HepG2 (cell line): ENCODE measurements at regions not wholly inside any gene's neighbourhood (a gene's known extent, or its start where the extent isn't known, plus 50 kb on each side); places are given as distances from the start of the nearest gene placed in this dataset.

ENCODE experiments used
- ATAC-seq: fragments of 200-7000 bp; cut with Tn5 transposase; 3 replicates; pipeline ENCODE4 v1.9.1; 2020; ENCODE audit warnings: mild to moderate bottlenecking, moderate library complexity
- BruUV-seq: library from RNA; stranded (reverse); fragments of 400-500 nt; replicated peaks from 2 replicates; lab custom pipeline; 2021; lab: Mats Ljungman, UMichigan
- CTCF ChIA-PET: fragments of 300-600 bp; formaldehyde crosslinking; extraction: SDS; loops from one replicate; lab custom pipeline; 2021; ENCODE audit warnings: low total read pairs, inconsistent platforms, low intra/inter-chr PET ratio; lab: Yijun Ruan, JAX
- POLR2A ChIA-PET: fragments of 350-600 bp; sonication (Branson Sonifier 250); formaldehyde crosslinking; loops from one replicate; lab custom pipeline; 2020; ENCODE audit warnings: antibody characterized with exemption, inconsistent platforms; lab: Yijun Ruan, JAX
- DNase-seq: peaks from one replicate; pipeline ENCODE4 v3.0.0-alpha.2; 2015; ENCODE audit warnings: low spot score
- FAIRE-seq: peaks from 3 replicates; lab custom pipeline; 2011; peaks lifted over from hg19 to GRCh38; lab: Jason Lieb, UNC
- H2AFZ ChIP-seq: one replicate; pipeline ENCODE4 v1.6.1; 2011; ENCODE audit warnings: low read length, inconsistent platforms
- H3K27ac ChIP-seq: fragments of 300-600 bp; 3 replicates; pipeline ENCODE4 v1.8.0; 2011; ENCODE audit warnings: mixed run types, mild to moderate bottlenecking, mixed read lengths, low read length, inconsistent platforms; ENCODE audit not compliant: insufficient read depth; ENCODE audit errors: extremely low read length
- H3K27me3 ChIP-seq, 2 experiments: fragments of 200-600 bp in 1 of 2; 2 replicates in 1 of 2; 3 replicates in 1 of 2; pipeline versions ENCODE4 v1.6.0 to v1.8.0; 2011; ENCODE audit warnings: low read length in 2 of 2, mild to moderate bottlenecking in 2 of 2, moderate library complexity in 2 of 2, inconsistent platforms in 1 of 2; ENCODE audit not compliant: insufficient read depth in 2 of 2, control insufficient read depth in 1 of 2
- H3K36me3 ChIP-seq, 2 experiments: fragments of 200-600 bp in 1 of 2; replicated peaks in 1 of 2; 2 replicates in 1 of 2; 3 replicates in 1 of 2; pipeline versions ENCODE4 v1.5.1 to v1.8.0; 2011; ENCODE audit warnings: low read length in 2 of 2, inconsistent platforms in 1 of 2; ENCODE audit not compliant: insufficient read depth in 2 of 2, control insufficient read depth in 1 of 2
- H3K4me1 ChIP-seq: 2 replicates; pipeline ENCODE4 v1.5.1; 2012; ENCODE audit warnings: low read length, inconsistent platforms; ENCODE audit not compliant: insufficient read depth
- H3K4me2 ChIP-seq: 2 replicates; pipeline ENCODE4 v1.6.0; 2011; ENCODE audit warnings: low read depth, low read length, inconsistent platforms
- H3K4me3 ChIP-seq, 3 experiments: fragments of 200-600 bp in 1 of 3; sonication (generic), shearing (Covaris generic) in 1 of 3; replicated peaks in 1 of 3; 2 replicates each; pipeline ENCODE4 v1.5.1; 2011 to 2016; ENCODE audit warnings: low read length in 3 of 3, inconsistent platforms in 2 of 3, low read depth in 2 of 3, mild to moderate bottlenecking in 2 of 3, control low read depth in 1 of 3, mixed read lengths in 1 of 3; ENCODE audit not compliant: insufficient read depth in 1 of 3
- H3K79me2 ChIP-seq: one replicate; pipeline ENCODE4 v1.6.1; 2011; ENCODE audit warnings: low read length, inconsistent platforms; ENCODE audit not compliant: insufficient read depth
- H3K9ac ChIP-seq: 2 replicates; pipeline ENCODE4 v1.6.0; 2011; ENCODE audit warnings: mild to moderate bottlenecking, low read depth, low read length, inconsistent platforms; ENCODE audit not compliant: insufficient read depth
- H3K9me3 ChIP-seq: 2 replicates; pipeline ENCODE4 v1.5.1; 2012; ENCODE audit warnings: mild to moderate bottlenecking, low read length
- H4K20me1 ChIP-seq: 2 replicates; pipeline ENCODE4 v1.6.0; 2011; ENCODE audit warnings: inconsistent platforms, mild to moderate bottlenecking, low read length, moderate library complexity; ENCODE audit not compliant: insufficient read depth
- CHD4 ChIP-seq: fragments of 200-600 bp; sonication (generic); IDR thresholded peaks from 2 replicates; pipeline ENCODE4 v1.7.0; 2017; ENCODE audit warnings: mild to moderate bottlenecking, low read length, borderline replicate concordance
- GLI4 ChIP-seq: sonication (generic); formaldehyde crosslinking; IDR thresholded peaks from 2 replicates; pipeline ENCODE4 v1.5.1; 2020; ENCODE audit warnings: missing genetic modification reagents, mild to moderate bottlenecking, moderate library complexity, borderline replicate concordance
- HMG20B ChIP-seq: conservative IDR thresholded peaks from 2 replicates; pipeline ENCODE4 v1.6.1; 2016; ENCODE audit warnings: missing genetic modification reagents, missing compliant biosample characterization
- HNF4G ChIP-seq, 2 experiments: sonication (generic) in 1 of 2; formaldehyde crosslinking in 1 of 2; IDR thresholded peaks; 2 replicates each; pipeline versions ENCODE4 v1.4.0 to v1.6.1; 2011 to 2020; ENCODE audit warnings: borderline replicate concordance in 2 of 2, low read depth in 2 of 2, mild to moderate bottlenecking in 2 of 2, low read length in 1 of 2, missing genetic modification reagents in 1 of 2, moderate library complexity in 1 of 2
- REST ChIP-seq, 2 experiments: IDR thresholded peaks; 2 replicates each; pipeline ENCODE4 v1.6.1; 2011 to 2012; ENCODE audit warnings: low read length in 2 of 2, borderline replicate concordance in 1 of 2, low read depth in 1 of 2, mild to moderate bottlenecking in 1 of 2, moderate library complexity in 1 of 2
- SAP130 ChIP-seq: IDR thresholded peaks from 2 replicates; pipeline ENCODE4 v1.6.1; 2016; ENCODE audit warnings: low read depth
- SOX13 ChIP-seq, 3 experiments: fragments of 450-650 bp in 1 of 3; sonication (generic) in 1 of 3; formaldehyde crosslinking in 1 of 3; IDR thresholded peaks in 2 of 3; conservative IDR thresholded peaks in 1 of 3; 2 replicates each; pipeline versions ENCODE4 v1.5.0 to v1.6.1; 2016 to 2020; ENCODE audit warnings: antibody characterized with exemption in 1 of 3, mild to moderate bottlenecking in 1 of 3, missing compliant biosample characterization in 1 of 3, missing genetic modification reagents in 1 of 3, moderate library complexity in 1 of 3
- ZNF235 ChIP-seq: sonication (generic); formaldehyde crosslinking; IDR thresholded peaks from 2 replicates; pipeline ENCODE4 v1.8.1; 2023; ENCODE audit warnings: mild to moderate bottlenecking, missing genetic modification reagents, borderline replicate concordance
- ZNF552 ChIP-seq: sonication (generic); formaldehyde crosslinking; IDR thresholded peaks from 2 replicates; pipeline ENCODE4 v1.9.0; 2022; ENCODE audit warnings: missing genetic modification reagents, mild to moderate bottlenecking, borderline replicate concordance
- ZNF569 ChIP-seq: sonication (generic); formaldehyde crosslinking; IDR thresholded peaks from 2 replicates; pipeline ENCODE4 v1.5.0; 2020; ENCODE audit warnings: mild to moderate bottlenecking, missing genetic modification reagents, moderate library complexity, borderline replicate concordance
- ZNF674 ChIP-seq: sonication (generic); formaldehyde crosslinking; IDR thresholded peaks from 2 replicates; pipeline ENCODE4 v1.5.0; 2020; ENCODE audit warnings: low read depth, mild to moderate bottlenecking, missing genetic modification reagents
- WGBS: methylation state at CpG from one replicate; pipeline ENCODE4 v1.1.6; 2017; ENCODE audit warnings: low lambda C conversion rate; 5-methylcytosine and 5-hydroxymethylcytosine counted together
- in situ Hi-C: cut with HindIII; loops from 2 replicates; pipeline ENCODE4 v1.10.0; 2017; ENCODE audit warnings: low pct_unique_long_range_greater_than_20kb; ENCODE audit not compliant: extremely low pct_ligation_motif_present
- intact Hi-C: fragments of 100-400 bp; cut with micrococcal nuclease; formaldehyde crosslinking; loops from one replicate; pipeline ENCODE4 v1.10.0; 2022; ENCODE audit not compliant: unreplicated experiment
- TF ChIP-seq, protein P1 (sequence below): sonication (generic); formaldehyde crosslinking; IDR thresholded peaks from 2 replicates; pipeline ENCODE4 v1.9.0; 2021; ENCODE audit warnings: mild to moderate bottlenecking, missing genetic modification reagents

DNA sequence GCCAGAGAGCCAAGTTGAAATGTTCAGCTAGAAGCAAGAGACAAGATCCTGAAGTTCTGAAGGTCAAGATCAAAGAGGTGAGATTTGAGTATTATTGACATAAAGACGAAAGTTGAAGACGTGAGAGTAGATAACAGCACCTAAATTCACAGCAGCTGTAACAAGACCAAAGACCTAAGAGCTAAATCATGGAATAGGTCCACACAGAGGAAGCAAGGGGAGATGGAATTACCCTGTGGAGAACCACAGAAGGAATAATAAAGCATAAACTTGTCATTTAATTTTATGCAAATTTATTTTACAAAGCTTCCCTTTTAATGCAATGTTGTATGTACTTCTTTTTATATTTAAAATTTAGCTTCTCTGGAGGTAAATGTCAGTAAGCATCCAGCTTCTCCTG lies 523.7 kb downstream of the NR2F1-AS1 start (continued):
- TF ChIP-seq, protein P1, sequence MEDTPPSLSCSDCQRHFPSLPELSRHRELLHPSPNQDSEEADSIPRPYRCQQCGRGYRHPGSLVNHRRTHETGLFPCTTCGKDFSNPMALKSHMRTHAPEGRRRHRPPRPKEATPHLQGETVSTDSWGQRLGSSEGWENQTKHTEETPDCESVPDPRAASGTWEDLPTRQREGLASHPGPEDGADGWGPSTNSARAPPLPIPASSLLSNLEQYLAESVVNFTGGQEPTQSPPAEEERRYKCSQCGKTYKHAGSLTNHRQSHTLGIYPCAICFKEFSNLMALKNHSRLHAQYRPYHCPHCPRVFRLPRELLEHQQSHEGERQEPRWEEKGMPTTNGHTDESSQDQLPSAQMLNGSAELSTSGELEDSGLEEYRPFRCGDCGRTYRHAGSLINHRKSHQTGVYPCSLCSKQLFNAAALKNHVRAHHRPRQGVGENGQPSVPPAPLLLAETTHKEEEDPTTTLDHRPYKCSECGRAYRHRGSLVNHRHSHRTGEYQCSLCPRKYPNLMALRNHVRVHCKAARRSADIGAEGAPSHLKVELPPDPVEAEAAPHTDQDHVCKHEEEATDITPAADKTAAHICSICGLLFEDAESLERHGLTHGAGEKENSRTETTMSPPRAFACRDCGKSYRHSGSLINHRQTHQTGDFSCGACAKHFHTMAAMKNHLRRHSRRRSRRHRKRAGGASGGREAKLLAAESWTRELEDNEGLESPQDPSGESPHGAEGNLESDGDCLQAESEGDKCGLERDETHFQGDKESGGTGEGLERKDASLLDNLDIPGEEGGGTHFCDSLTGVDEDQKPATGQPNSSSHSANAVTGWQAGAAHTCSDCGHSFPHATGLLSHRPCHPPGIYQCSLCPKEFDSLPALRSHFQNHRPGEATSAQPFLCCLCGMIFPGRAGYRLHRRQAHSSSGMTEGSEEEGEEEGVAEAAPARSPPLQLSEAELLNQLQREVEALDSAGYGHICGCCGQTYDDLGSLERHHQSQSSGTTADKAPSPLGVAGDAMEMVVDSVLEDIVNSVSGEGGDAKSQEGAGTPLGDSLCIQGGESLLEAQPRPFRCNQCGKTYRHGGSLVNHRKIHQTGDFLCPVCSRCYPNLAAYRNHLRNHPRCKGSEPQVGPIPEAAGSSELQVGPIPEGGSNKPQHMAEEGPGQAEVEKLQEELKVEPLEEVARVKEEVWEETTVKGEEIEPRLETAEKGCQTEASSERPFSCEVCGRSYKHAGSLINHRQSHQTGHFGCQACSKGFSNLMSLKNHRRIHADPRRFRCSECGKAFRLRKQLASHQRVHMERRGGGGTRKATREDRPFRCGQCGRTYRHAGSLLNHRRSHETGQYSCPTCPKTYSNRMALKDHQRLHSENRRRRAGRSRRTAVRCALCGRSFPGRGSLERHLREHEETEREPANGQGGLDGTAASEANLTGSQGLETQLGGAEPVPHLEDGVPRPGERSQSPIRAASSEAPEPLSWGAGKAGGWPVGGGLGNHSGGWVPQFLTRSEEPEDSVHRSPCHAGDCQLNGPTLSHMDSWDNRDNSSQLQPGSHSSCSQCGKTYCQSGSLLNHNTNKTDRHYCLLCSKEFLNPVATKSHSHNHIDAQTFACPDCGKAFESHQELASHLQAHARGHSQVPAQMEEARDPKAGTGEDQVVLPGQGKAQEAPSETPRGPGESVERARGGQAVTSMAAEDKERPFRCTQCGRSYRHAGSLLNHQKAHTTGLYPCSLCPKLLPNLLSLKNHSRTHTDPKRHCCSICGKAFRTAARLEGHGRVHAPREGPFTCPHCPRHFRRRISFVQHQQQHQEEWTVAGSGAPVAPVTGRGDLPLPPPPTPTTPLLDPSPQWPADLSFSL (CRISPR knock-in tag), result no peak
- no peak for TF ChIP-seq HMG20B (CRISPR knock-in tag)

GRCh38 chr5:93055971-93056370 lies 525.0 kb downstream of the NR2F1-AS1 start:
- in situ Hi-C loops, result no loop called here
- intact Hi-C loops, result no loop called here
- ChIA-PET CTCF (no interaction called here), POLR2A (no interaction called here)
- H2AFZ ChIP-seq, result no peak overlapping the region
- no peaks in the 10 kb centered on the region for H4K20me1 ChIP-seq
- H3K9ac ChIP-seq, result no peak overlapping the region
- no peak for FAIRE-seq
- peaks cover 36% of the 10 kb centered on the region for H3K4me1 ChIP-seq
- WGBS, result 84% methylated on average over 3 of the region's 3 CpGs
- no peak for ATAC-seq
- no peaks in the 10 kb centered on the region for H3K9me3 ChIP-seq
- no peaks in the 10 kb centered on the region for H3K36me3 ChIP-seq
- BruUV-seq, result no TSS peak
- H3K4me3 ChIP-seq, result no peak overlapping the region; a peak in 1 of 6 replicates
- H3K79me2 ChIP-seq, result no peaks in the 10 kb centered on the region
- no peak overlapping the region for H3K4me2 ChIP-seq
- H3K27ac ChIP-seq, result no peak overlapping the region
- DNase-seq, result no peak
- H3K27me3 ChIP-seq, result no peaks in the 10 kb centered on the region
- TF ChIP-seq ZNF552 (no peak), GLI4 (no peak), CHD4 (no peak), REST (IDR thresholded peaks at IDR 0.05; ENCODE audit: borderline replicate concordance in 1 of 2, low read depth in 1 of 2, low read length in 2 of 2) (no peak), ZNF235 (no peak), ZNF674 (no peak), HNF4G (IDR thresholded peaks at IDR 0.05; ENCODE audit: borderline replicate concordance, low read depth, low read length) (no peak), HNF4G (CRISPR knock-in tag; IDR thresholded peaks at IDR 0.05; ENCODE audit: borderline replicate concordance, low read depth) (no peak), SOX13 (IDR thresholded peaks at IDR 0.05) (no peak), SOX13 (CRISPR knock-in tag; conservative IDR thresholded peaks at IDR 0.05 in 1 of 2, IDR thresholded peaks at IDR 0.05 in 1 of 2) (no peak), ZNF569 (CRISPR knock-in tag) (no peak), SAP130 (CRISPR knock-in tag) (no peak)
